HK-2 (cell line): ENCODE measurements at regions not wholly inside any gene's neighbourhood (a gene's known extent, or its start where the extent isn't known, plus 50 kb on each side); places are given as distances from the start of the nearest gene placed in this dataset.
A peak's percentile ranks its signal among the peaks of the same experiment; 100 is the strongest.
"Not testable (repeated sequence)": the region's sequence is repeated elsewhere in the genome, so short reads cannot be mapped to it uniquely, and the experiment has no call there.

ENCODE experiments used
- DNase-seq: peaks from one replicate; pipeline ENCODE4 v3.0.0-alpha.2; 2018; ENCODE audit not compliant: unreplicated experiment

GRCh38 chr17:64726025-64726424 is 63.9 kb upstream of the SMURF2 start:
- DNase-seq = not testable (repeated sequence)

- peak; percentile 57 for DNase-seq
Measured at GRCh38 chr17:64724246-64724645, 62.1 kb upstream of the SMURF2 start.

GRCh38 chr17:64723781-64724180 is 61.7 kb upstream of the SMURF2 start:
- no peak for DNase-seq

- not testable (repeated sequence) for DNase-seq
Measured at GRCh38 chr17:64721556-64721955, 59.4 kb upstream of the SMURF2 start.

GRCh38 chr17:64720253-64720652 is 58.1 kb upstream of the SMURF2 start:
- DNase-seq = not testable (repeated sequence)

GRCh38 chr17:64719517-64719916 is 57.4 kb upstream of the SMURF2 start:
- DNase-seq = not testable (repeated sequence)

GRCh38 chr17:64718816-64719215 is 56.7 kb upstream of the SMURF2 start:
- not testable (repeated sequence) for DNase-seq

- no peak for DNase-seq
Measured at GRCh38 chr17:64718058-64718457, 56.0 kb upstream of the SMURF2 start.

GRCh38 chr17:64716496-64716895 is 54.4 kb upstream of the SMURF2 start:
- not testable (repeated sequence) for DNase-seq

- not testable (repeated sequence) for DNase-seq
Measured at GRCh38 chr17:64713786-64714185, 51.7 kb upstream of the SMURF2 start.

- DNase-seq = peak; percentile 29
Measured at GRCh38 chr17:64712557-64713351, 50.6 kb upstream of the SMURF2 start.
